Prostate gland (tissue), 2 donors: ENCODE measurements at regions not wholly inside any gene's neighbourhood (a gene's known extent, or its start where the extent isn't known, plus 50 kb on each side); places are given as distances from the start of the nearest gene placed in this dataset.

Experiments used
- DNase-seq: peaks from one replicate; pipeline ENCODE4 v3.0.0-alpha.2; 2019; ENCODE audit warnings: low spot score
- H3K27ac ChIP-seq, 2 donors: fragments of 200-600 bp; sonication (generic); 2 replicates each; pipeline ENCODE4 v1.5.1; 2017 to 2019
- H3K27me3 ChIP-seq: fragments of 200-600 bp; sonication (generic); replicated peaks from 2 replicates; pipeline ENCODE4 v1.5.1; 2019; ENCODE audit not compliant: insufficient read depth
- H3K36me3 ChIP-seq, 2 donors: fragments of 200-600 bp; sonication (generic); 1 replicate in 1 of 2; 2 replicates in 1 of 2; pipeline versions ENCODE4 v1.5.1 to v1.8.1; 2017 to 2019
- H3K4me1 ChIP-seq: fragments of 200-600 bp; sonication (generic); replicated peaks from 2 replicates; pipeline ENCODE4 v1.5.1; 2019
- H3K4me3 ChIP-seq, 2 donors: fragments of 200-600 bp; sonication (generic); 2 replicates each; pipeline ENCODE4 v1.5.1; 2017 to 2019
- H3K9me3 ChIP-seq: fragments of 200-600 bp; sonication (generic); 2 replicates; pipeline ENCODE4 v1.5.1; 2017
- CTCF ChIP-seq, 4 experiments: fragments of 200-600 bp in 2 of 4; fragments of 450-650 bp in 2 of 4; sonication (generic) in 2 of 4; IDR thresholded peaks; 1 replicate in 3 of 4; 2 replicates in 1 of 4; pipeline ENCODE4 v1.5.1; 2016 to 2019; ENCODE audit warnings: antibody characterized with exemption in 4 of 4, mild to moderate bottlenecking in 2 of 4, moderate library complexity in 2 of 4
- POLR2A ChIP-seq: fragments of 450-650 bp; IDR thresholded peaks from one replicate; pipeline ENCODE4 v1.6.1; 2016; ENCODE audit warnings: antibody characterized with exemption, mild to moderate bottlenecking
- POLR2AphosphoS5 ChIP-seq: sonication (generic); formaldehyde crosslinking; IDR thresholded peaks from one replicate; pipeline ENCODE4 v1.6.1; 2017; ENCODE audit warnings: antibody characterized with exemption
- WGBS: methylation state at CpG from one replicate; pipeline ENCODE4 v1.1.5; 2018; 5-methylcytosine and 5-hydroxymethylcytosine counted together
- intact Hi-C: fragments of 100-400 bp; cut with DNase I; formaldehyde crosslinking; loops from one replicate; pipeline ENCODE4 v1.14.2; 2022

- no peaks in the 10 kb centered on the region for H3K4me1 ChIP-seq
- peak overlapping the region; percentile 24 for H3K27ac ChIP-seq
- DNase-seq = no peak
- no peaks in the 10 kb centered on the region for H3K36me3 ChIP-seq
- intact Hi-C loops = no loop called here
- H3K4me3 ChIP-seq = no peak overlapping the region
- H3K27me3 ChIP-seq = no peaks in the 10 kb centered on the region
- TF ChIP-seq CTCF (IDR thresholded peaks at IDR 0.05) = no peak
- no peak for TF ChIP-seq POLR2AphosphoS5
- TF ChIP-seq POLR2A = no peak
- WGBS = 44% methylated on average over 11 of the region's 11 CpGs
- no peaks in the 10 kb centered on the region for H3K9me3 ChIP-seq
These were observed 157.4 kb downstream of the GLI2 start for GRCh38 chr2:120892967-120893667.

DNA sequence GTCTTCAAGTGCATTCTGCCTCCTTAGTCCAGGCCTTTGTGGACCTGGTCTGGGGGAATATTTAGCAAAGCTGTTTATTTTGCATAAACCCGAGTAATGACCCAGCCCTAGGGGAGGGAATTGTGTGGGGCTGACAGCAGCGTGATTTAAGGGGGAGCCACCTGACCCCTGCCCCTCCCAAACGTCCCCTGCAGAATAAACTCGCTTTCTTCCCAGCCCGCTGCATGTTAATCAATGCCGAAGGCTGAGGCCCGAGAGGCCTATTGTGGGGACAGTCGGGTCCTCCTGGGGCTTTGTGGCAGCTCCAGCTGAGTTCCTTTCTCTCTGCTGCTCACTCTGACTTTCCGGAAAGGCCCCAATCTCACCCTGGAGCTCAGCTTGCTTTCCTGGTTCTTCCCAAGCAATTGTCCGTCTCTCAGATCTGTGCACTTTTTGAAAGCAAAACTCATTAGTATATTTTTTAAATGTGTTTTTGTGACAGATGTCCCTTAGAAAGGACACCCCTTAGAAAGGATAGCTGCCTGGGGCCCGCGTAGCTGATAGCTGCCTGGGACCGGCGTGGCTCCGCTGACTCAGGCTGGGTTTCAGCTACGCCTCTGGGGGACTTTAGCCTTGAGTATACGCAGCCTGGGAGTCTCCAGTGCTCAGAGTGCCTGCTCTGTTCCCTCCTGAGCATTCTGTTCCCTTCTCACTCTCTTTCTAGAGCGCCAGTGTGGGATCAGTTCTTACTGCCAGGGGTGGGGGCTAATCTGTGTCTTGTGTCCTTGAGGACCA lies 158.3 kb downstream of the GLI2 start:
- Histone ChIP-seq H3K27ac (peak overlapping the region; percentile 24), H3K4me1 (no peaks in the 10 kb centered on the region), H3K9me3 (no peaks in the 10 kb centered on the region), H3K27me3 (no peaks in the 10 kb centered on the region), H3K36me3 (no peaks in the 10 kb centered on the region), H3K4me3 (no peak overlapping the region)
- TF ChIP-seq POLR2AphosphoS5 (no peak), CTCF (IDR thresholded peaks at IDR 0.05) (no peak), POLR2A (no peak)
- DNase-seq = no peak
- WGBS = 82% methylated on average over 18 of the region's 18 CpGs
- intact Hi-C loops = no loop called here

- intact Hi-C loops = no loop called here
- Histone ChIP-seq H3K4me1 (no peaks in the 10 kb centered on the region), H3K36me3 (no peaks in the 10 kb centered on the region), H3K27ac (no peak overlapping the region), H3K9me3 (no peaks in the 10 kb centered on the region), H3K4me3 (no peak overlapping the region), H3K27me3 (no peaks in the 10 kb centered on the region)
- DNase-seq = no peak
- TF ChIP-seq POLR2AphosphoS5 = no peak
- no peak for TF ChIP-seq POLR2A
- no peak for TF ChIP-seq CTCF (IDR thresholded peaks at IDR 0.05)
- WGBS = 67% methylated on average over 5 of the region's 5 CpGs
These were observed 159.3 kb downstream of the GLI2 start for GRCh38 chr2:120894966-120895365.

GRCh38 chr2:120896126-120896525 lies 160.5 kb downstream of the GLI2 start:
- H3K9me3 ChIP-seq = no peaks in the 10 kb centered on the region
- intact Hi-C loops = no loop called here
- no peak for DNase-seq
- H3K4me1 ChIP-seq = no peaks in the 10 kb centered on the region
- no peak for TF ChIP-seq POLR2AphosphoS5
- no peak for TF ChIP-seq CTCF (IDR thresholded peaks at IDR 0.05)
- TF ChIP-seq POLR2A = no peak
- no peaks in the 10 kb centered on the region for H3K36me3 ChIP-seq
- H3K27me3 ChIP-seq = no peaks in the 10 kb centered on the region
- H3K27ac ChIP-seq = no peak overlapping the region
- 100% methylated on average over 3 of the region's 3 CpGs for WGBS
- H3K4me3 ChIP-seq = no peak overlapping the region

DNA sequence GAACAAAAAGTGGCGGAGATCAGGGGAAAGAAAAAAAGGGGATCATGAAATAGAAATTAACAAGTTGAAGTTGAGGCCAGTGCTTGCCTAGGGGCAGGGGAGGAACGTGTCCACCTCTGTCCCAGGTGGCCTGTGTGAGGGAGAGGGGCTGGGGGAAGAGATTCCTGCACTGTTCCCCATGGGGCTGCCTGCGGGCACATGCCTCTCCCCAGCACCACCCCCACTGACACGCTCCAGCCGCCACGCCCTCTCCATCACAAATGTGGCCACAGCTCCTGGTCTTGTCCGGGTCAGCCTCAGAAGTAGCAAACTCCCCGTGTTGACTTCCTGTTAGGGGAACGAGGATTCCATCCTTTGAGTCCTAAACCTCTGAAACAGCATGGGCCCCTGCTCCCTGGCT lies 161.2 kb downstream of the GLI2 start:
- no peaks in the 10 kb centered on the region for H3K36me3 ChIP-seq
- no peaks in the 10 kb centered on the region for H3K9me3 ChIP-seq
- no peaks in the 10 kb centered on the region for H3K4me1 ChIP-seq
- no peak for DNase-seq
- TF ChIP-seq POLR2A (no peak), CTCF (IDR thresholded peaks at IDR 0.05) (no peak), POLR2AphosphoS5 (no peak)
- no peaks in the 10 kb centered on the region for H3K27me3 ChIP-seq
- no peak overlapping the region for H3K4me3 ChIP-seq
- intact Hi-C loops = no loop called here
- WGBS = 81% methylated on average over 9 of the region's 9 CpGs
- no peak overlapping the region for H3K27ac ChIP-seq
